Prostate gland (tissue), 2 donors: ENCODE measurements at regions not wholly inside any gene's neighbourhood (a gene's known extent, or its start where the extent isn't known, plus 50 kb on each side); places are given as distances from the start of the nearest gene placed in this dataset.

Source experiments
- DNase-seq: peaks from one replicate; pipeline ENCODE4 v3.0.0-alpha.2; 2019; ENCODE audit warnings: low spot score
- H3K27ac ChIP-seq, 2 donors: fragments of 200-600 bp; sonication (generic); 2 replicates each; pipeline ENCODE4 v1.5.1; 2017 to 2019
- H3K27me3 ChIP-seq: fragments of 200-600 bp; sonication (generic); replicated peaks from 2 replicates; pipeline ENCODE4 v1.5.1; 2019; ENCODE audit not compliant: insufficient read depth
- H3K36me3 ChIP-seq, 2 donors: fragments of 200-600 bp; sonication (generic); 1 replicate in 1 of 2; 2 replicates in 1 of 2; pipeline versions ENCODE4 v1.5.1 to v1.8.1; 2017 to 2019
- H3K4me1 ChIP-seq: fragments of 200-600 bp; sonication (generic); replicated peaks from 2 replicates; pipeline ENCODE4 v1.5.1; 2019
- H3K4me3 ChIP-seq, 2 donors: fragments of 200-600 bp; sonication (generic); 2 replicates each; pipeline ENCODE4 v1.5.1; 2017 to 2019
- H3K9me3 ChIP-seq: fragments of 200-600 bp; sonication (generic); 2 replicates; pipeline ENCODE4 v1.5.1; 2017
- CTCF ChIP-seq, 4 experiments: fragments of 200-600 bp in 2 of 4; fragments of 450-650 bp in 2 of 4; sonication (generic) in 2 of 4; IDR thresholded peaks; 1 replicate in 3 of 4; 2 replicates in 1 of 4; pipeline ENCODE4 v1.5.1; 2016 to 2019; ENCODE audit warnings: antibody characterized with exemption in 4 of 4, mild to moderate bottlenecking in 2 of 4, moderate library complexity in 2 of 4
- POLR2A ChIP-seq: fragments of 450-650 bp; IDR thresholded peaks from one replicate; pipeline ENCODE4 v1.6.1; 2016; ENCODE audit warnings: antibody characterized with exemption, mild to moderate bottlenecking
- POLR2AphosphoS5 ChIP-seq: sonication (generic); formaldehyde crosslinking; IDR thresholded peaks from one replicate; pipeline ENCODE4 v1.6.1; 2017; ENCODE audit warnings: antibody characterized with exemption
- WGBS: methylation state at CpG from one replicate; pipeline ENCODE4 v1.1.5; 2018; 5-methylcytosine and 5-hydroxymethylcytosine counted together
- intact Hi-C: fragments of 100-400 bp; cut with DNase I; formaldehyde crosslinking; loops from one replicate; pipeline ENCODE4 v1.14.2; 2022

- Histone ChIP-seq H3K27ac (no peak overlapping the region), H3K4me3 (no peak overlapping the region), H3K4me1 (no peaks in the 10 kb centered on the region), H3K9me3 (no peaks in the 10 kb centered on the region), H3K36me3 (no peaks in the 10 kb centered on the region), H3K27me3 (no peaks in the 10 kb centered on the region)
- no peak for DNase-seq
- intact Hi-C loops, result no loop called here
- WGBS, result 74% methylated on average over 2 of the region's 2 CpGs
- TF ChIP-seq POLR2A, result no peak
- no peak for TF ChIP-seq CTCF (IDR thresholded peaks at IDR 0.05)
- no peak for TF ChIP-seq POLR2AphosphoS5
Observed at GRCh38 chr9:25517701-25518100, 160.5 kb downstream of the TUSC1 start.

DNA sequence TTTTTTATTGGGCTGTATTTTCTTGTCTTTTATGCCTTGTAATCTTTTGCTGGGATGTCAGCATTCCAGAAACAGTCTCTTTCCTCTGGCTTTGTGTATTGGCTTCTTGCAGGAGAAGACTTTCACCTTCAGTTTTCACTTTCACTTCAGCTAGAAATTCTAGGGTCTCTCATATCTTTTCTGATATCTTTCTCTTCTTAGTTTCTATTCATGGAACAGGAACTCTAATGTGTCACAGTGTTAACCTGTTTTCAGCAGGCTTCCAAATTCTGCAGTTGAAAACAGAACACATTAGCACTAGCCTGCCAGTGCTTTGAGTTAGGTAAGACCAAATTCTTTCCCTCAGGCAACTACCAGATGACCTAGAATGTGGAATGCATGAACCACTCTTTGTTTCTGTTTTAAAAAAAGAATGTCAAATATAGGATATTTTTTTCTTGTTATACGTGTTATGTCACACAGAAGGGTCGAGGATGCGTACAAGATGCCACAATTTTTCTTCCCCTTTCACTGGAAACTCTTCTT, 164.7 kb downstream of the TUSC1 start:
- no peaks in the 10 kb centered on the region for H3K4me1 ChIP-seq
- H3K9me3 ChIP-seq, result no peaks in the 10 kb centered on the region
- TF ChIP-seq POLR2A (no peak), CTCF (IDR thresholded peaks at IDR 0.05) (no peak), POLR2AphosphoS5 (no peak)
- intact Hi-C loops, result no loop called here
- no peak overlapping the region for H3K27ac ChIP-seq
- WGBS, result 69% methylated on average over 3 of the region's 3 CpGs
- H3K4me3 ChIP-seq, result no peak overlapping the region
- no peaks in the 10 kb centered on the region for H3K36me3 ChIP-seq
- DNase-seq, result no peak
- no peaks in the 10 kb centered on the region for H3K27me3 ChIP-seq

GRCh38 chr9:25505644-25506043, 172.6 kb downstream of the TUSC1 start:
- no peak for DNase-seq
- 80% methylated on average over 1 of the region's 1 CpG for WGBS
- H3K4me3 ChIP-seq, result no peak overlapping the region
- no peaks in the 10 kb centered on the region for H3K27me3 ChIP-seq
- H3K27ac ChIP-seq, result no peak overlapping the region
- intact Hi-C loops, result no loop called here
- TF ChIP-seq POLR2A (no peak), CTCF (IDR thresholded peaks at IDR 0.05) (no peak), POLR2AphosphoS5 (no peak)
- no peaks in the 10 kb centered on the region for H3K9me3 ChIP-seq
- no peaks in the 10 kb centered on the region for H3K4me1 ChIP-seq
- no peaks in the 10 kb centered on the region for H3K36me3 ChIP-seq

GRCh38 chr9:25481372-25481771, 196.9 kb downstream of the TUSC1 start:
- Histone ChIP-seq H3K27ac (no peak overlapping the region), H3K36me3 (no peaks in the 10 kb centered on the region), H3K27me3 (no peaks in the 10 kb centered on the region), H3K4me1 (no peaks in the 10 kb centered on the region), H3K9me3 (no peaks in the 10 kb centered on the region), H3K4me3 (no peak overlapping the region)
- no peak for DNase-seq
- TF ChIP-seq POLR2AphosphoS5 (no peak), POLR2A (no peak), CTCF (IDR thresholded peaks at IDR 0.05) (no peak)
- intact Hi-C loops, result no loop called here
- 44% methylated on average over 1 of the region's 1 CpG for WGBS

GRCh38 chr9:25480696-25481095, 197.5 kb downstream of the TUSC1 start:
- Histone ChIP-seq H3K4me1 (no peaks in the 10 kb centered on the region), H3K9me3 (no peaks in the 10 kb centered on the region), H3K4me3 (no peak overlapping the region), H3K27ac (no peak overlapping the region), H3K27me3 (no peaks in the 10 kb centered on the region), H3K36me3 (no peaks in the 10 kb centered on the region)
- no peak for DNase-seq
- intact Hi-C loops, result no loop called here
- no peak for TF ChIP-seq POLR2A
- no peak for TF ChIP-seq POLR2AphosphoS5
- TF ChIP-seq CTCF (IDR thresholded peaks at IDR 0.05), result no peak
